ENCODE measurements at regions not wholly inside any gene's neighbourhood (a gene's known extent, or its start where the extent isn't known, plus 50 kb on each side); places are given as distances from the start of the nearest gene placed in this dataset.

- Histone ChIP-seq H3K9me3 (ENCODE audit: control insufficient read depth in 2 of 2, low read length in 2 of 2) (no peaks in the 10 kb centered on the region), H3K4me1 (ENCODE audit: control insufficient read depth, insufficient read depth, low read length) (no peaks in the 10 kb centered on the region), H3K36me3 (ENCODE audit: control insufficient read depth in 2 of 2, insufficient read depth in 2 of 2, low read length in 2 of 2) (no peaks in the 10 kb centered on the region), H3K9ac (ENCODE audit: low read length in 2 of 2) (no peak overlapping the region), H3K27ac (ENCODE audit: low read length) (no peak overlapping the region), H3K4me3 (ENCODE audit: low read length in 2 of 2) (no peak overlapping the region), H3K27me3 (ENCODE audit: control insufficient read depth in 1 of 2, insufficient read depth in 2 of 2, low read length in 2 of 2) (no peaks in the 10 kb centered on the region)
These were observed 634.0 kb downstream of the TBC1D4 start for GRCh38 chr13:74847966-74848365.

GRCh38 chr13:74845806-74846205 lies 636.2 kb downstream of the TBC1D4 start:
- H3K9ac ChIP-seq (ENCODE audit: low read length in 2 of 2), result no peak overlapping the region
- no peak overlapping the region for H3K27ac ChIP-seq (ENCODE audit: low read length)
- H3K4me1 ChIP-seq (ENCODE audit: control insufficient read depth, insufficient read depth, low read length), result no peaks in the 10 kb centered on the region
- H3K27me3 ChIP-seq (ENCODE audit: control insufficient read depth in 1 of 2, insufficient read depth in 2 of 2, low read length in 2 of 2), result no peaks in the 10 kb centered on the region
- H3K9me3 ChIP-seq (ENCODE audit: control insufficient read depth in 2 of 2, low read length in 2 of 2), result no peaks in the 10 kb centered on the region
- H3K36me3 ChIP-seq (ENCODE audit: control insufficient read depth in 2 of 2, insufficient read depth in 2 of 2, low read length in 2 of 2), result no peaks in the 10 kb centered on the region
- H3K4me3 ChIP-seq (ENCODE audit: low read length in 2 of 2), result no peak overlapping the region

- Histone ChIP-seq H3K9ac (ENCODE audit: low read length in 2 of 2) (no peak overlapping the region), H3K4me1 (ENCODE audit: control insufficient read depth, insufficient read depth, low read length) (no peaks in the 10 kb centered on the region), H3K27ac (ENCODE audit: low read length) (no peak overlapping the region), H3K9me3 (ENCODE audit: control insufficient read depth in 2 of 2, low read length in 2 of 2) (no peaks in the 10 kb centered on the region), H3K4me3 (ENCODE audit: low read length in 2 of 2) (no peak overlapping the region), H3K36me3 (ENCODE audit: control insufficient read depth in 2 of 2, insufficient read depth in 2 of 2, low read length in 2 of 2) (no peaks in the 10 kb centered on the region), H3K27me3 (ENCODE audit: control insufficient read depth in 1 of 2, insufficient read depth in 2 of 2, low read length in 2 of 2) (no peaks in the 10 kb centered on the region)
These were observed 640.3 kb downstream of the TBC1D4 start for GRCh38 chr13:74841651-74842050.

- Histone ChIP-seq H3K4me1 (ENCODE audit: control insufficient read depth, insufficient read depth, low read length) (no peaks in the 10 kb centered on the region), H3K36me3 (ENCODE audit: control insufficient read depth in 2 of 2, insufficient read depth in 2 of 2, low read length in 2 of 2) (no peaks in the 10 kb centered on the region), H3K4me3 (ENCODE audit: low read length in 2 of 2) (no peak overlapping the region), H3K27ac (ENCODE audit: low read length) (no peak overlapping the region), H3K27me3 (ENCODE audit: control insufficient read depth in 1 of 2, insufficient read depth in 2 of 2, low read length in 2 of 2) (no peaks in the 10 kb centered on the region), H3K9me3 (ENCODE audit: control insufficient read depth in 2 of 2, low read length in 2 of 2) (no peaks in the 10 kb centered on the region), H3K9ac (ENCODE audit: low read length in 2 of 2) (no peak overlapping the region)
These were observed 640.8 kb downstream of the TBC1D4 start for GRCh38 chr13:74841123-74841522.

- Histone ChIP-seq H3K27ac (ENCODE audit: low read length) (no peak overlapping the region), H3K4me1 (ENCODE audit: control insufficient read depth, insufficient read depth, low read length) (no peaks in the 10 kb centered on the region), H3K9ac (ENCODE audit: low read length in 2 of 2) (no peak overlapping the region), H3K27me3 (ENCODE audit: control insufficient read depth in 1 of 2, insufficient read depth in 2 of 2, low read length in 2 of 2) (no peaks in the 10 kb centered on the region), H3K4me3 (ENCODE audit: low read length in 2 of 2) (no peak overlapping the region), H3K36me3 (ENCODE audit: control insufficient read depth in 2 of 2, insufficient read depth in 2 of 2, low read length in 2 of 2) (no peaks in the 10 kb centered on the region), H3K9me3 (ENCODE audit: control insufficient read depth in 2 of 2, low read length in 2 of 2) (no peaks in the 10 kb centered on the region)
These were observed 642.3 kb downstream of the TBC1D4 start for GRCh38 chr13:74839656-74840055.

- H3K4me3 ChIP-seq (ENCODE audit: low read length in 2 of 2), result no peak overlapping the region
- H3K9me3 ChIP-seq (ENCODE audit: control insufficient read depth in 2 of 2, low read length in 2 of 2), result no peaks in the 10 kb centered on the region
- H3K4me1 ChIP-seq (ENCODE audit: control insufficient read depth, insufficient read depth, low read length), result no peaks in the 10 kb centered on the region
- no peaks in the 10 kb centered on the region for H3K36me3 ChIP-seq (ENCODE audit: control insufficient read depth in 2 of 2, insufficient read depth in 2 of 2, low read length in 2 of 2)
- no peaks in the 10 kb centered on the region for H3K27me3 ChIP-seq (ENCODE audit: control insufficient read depth in 1 of 2, insufficient read depth in 2 of 2, low read length in 2 of 2)
- H3K27ac ChIP-seq (ENCODE audit: low read length), result no peak overlapping the region
- no peak overlapping the region for H3K9ac ChIP-seq (ENCODE audit: low read length in 2 of 2)
These were observed 643.9 kb downstream of the TBC1D4 start for GRCh38 chr13:74838096-74838495.

GRCh38 chr13:74836628-74837027 lies 645.3 kb downstream of the TBC1D4 start:
- Histone ChIP-seq H3K27me3 (ENCODE audit: control insufficient read depth in 1 of 2, insufficient read depth in 2 of 2, low read length in 2 of 2) (no peaks in the 10 kb centered on the region), H3K36me3 (ENCODE audit: control insufficient read depth in 2 of 2, insufficient read depth in 2 of 2, low read length in 2 of 2) (no peaks in the 10 kb centered on the region), H3K9ac (ENCODE audit: low read length in 2 of 2) (no peak overlapping the region), H3K4me3 (ENCODE audit: low read length in 2 of 2) (no peak overlapping the region), H3K27ac (ENCODE audit: low read length) (no peak overlapping the region), H3K9me3 (ENCODE audit: control insufficient read depth in 2 of 2, low read length in 2 of 2) (no peaks in the 10 kb centered on the region), H3K4me1 (ENCODE audit: control insufficient read depth, insufficient read depth, low read length) (no peaks in the 10 kb centered on the region)

GRCh38 chr13:74835579-74835978 lies 646.4 kb downstream of the TBC1D4 start:
- Histone ChIP-seq H3K9ac (ENCODE audit: low read length in 2 of 2) (no peak overlapping the region), H3K4me1 (ENCODE audit: control insufficient read depth, insufficient read depth, low read length) (no peaks in the 10 kb centered on the region), H3K4me3 (ENCODE audit: low read length in 2 of 2) (no peak overlapping the region)

GRCh38 chr13:74825938-74826246 lies 656.1 kb downstream of the TBC1D4 start:
- Histone ChIP-seq H3K27ac (ENCODE audit: low read length) (no peak overlapping the region), H3K9ac (ENCODE audit: low read length in 2 of 2) (no peak overlapping the region), H3K9me3 (ENCODE audit: control insufficient read depth in 2 of 2, low read length in 2 of 2) (no peaks in the 10 kb centered on the region), H3K27me3 (ENCODE audit: control insufficient read depth in 1 of 2, insufficient read depth in 2 of 2, low read length in 2 of 2) (no peaks in the 10 kb centered on the region), H3K4me3 (ENCODE audit: low read length in 2 of 2) (no peak overlapping the region), H3K36me3 (ENCODE audit: control insufficient read depth in 2 of 2, insufficient read depth in 2 of 2, low read length in 2 of 2) (no peaks in the 10 kb centered on the region), H3K4me1 (ENCODE audit: control insufficient read depth, insufficient read depth, low read length) (no peaks in the 10 kb centered on the region)

More at GRCh38 chr13:74835579-74835978, 646.4 kb downstream of the TBC1D4 start:
- Histone ChIP-seq H3K36me3 (ENCODE audit: control insufficient read depth in 2 of 2, insufficient read depth in 2 of 2, low read length in 2 of 2) (no peaks in the 10 kb centered on the region), H3K9me3 (ENCODE audit: control insufficient read depth in 2 of 2, low read length in 2 of 2) (no peaks in the 10 kb centered on the region), H3K27ac (ENCODE audit: low read length) (no peak overlapping the region), H3K27me3 (ENCODE audit: control insufficient read depth in 1 of 2, insufficient read depth in 2 of 2, low read length in 2 of 2) (no peaks in the 10 kb centered on the region)

- no peaks in the 10 kb centered on the region for H3K4me1 ChIP-seq (ENCODE audit: control insufficient read depth, insufficient read depth, low read length)
- H3K27ac ChIP-seq (ENCODE audit: low read length), result no peak overlapping the region
These were observed 656.6 kb downstream of the TBC1D4 start for GRCh38 chr13:74825152-74825937.

GRCh38 chr13:74820809-74821208 lies 661.2 kb downstream of the TBC1D4 start:
- no peak overlapping the region for H3K4me3 ChIP-seq (ENCODE audit: low read length in 2 of 2)
- no peaks in the 10 kb centered on the region for H3K9me3 ChIP-seq (ENCODE audit: control insufficient read depth in 2 of 2, low read length in 2 of 2)
- H3K4me1 ChIP-seq (ENCODE audit: control insufficient read depth, insufficient read depth, low read length), result no peaks in the 10 kb centered on the region
- no peaks in the 10 kb centered on the region for H3K27me3 ChIP-seq (ENCODE audit: control insufficient read depth in 1 of 2, insufficient read depth in 2 of 2, low read length in 2 of 2)
- H3K27ac ChIP-seq (ENCODE audit: low read length), result no peak overlapping the region
- no peak overlapping the region for H3K9ac ChIP-seq (ENCODE audit: low read length in 2 of 2)
- no peaks in the 10 kb centered on the region for H3K36me3 ChIP-seq (ENCODE audit: control insufficient read depth in 2 of 2, insufficient read depth in 2 of 2, low read length in 2 of 2)

More at GRCh38 chr13:74825152-74825937, 656.6 kb downstream of the TBC1D4 start:
- Histone ChIP-seq H3K36me3 (ENCODE audit: control insufficient read depth in 2 of 2, insufficient read depth in 2 of 2, low read length in 2 of 2) (no peaks in the 10 kb centered on the region), H3K9me3 (ENCODE audit: control insufficient read depth in 2 of 2, low read length in 2 of 2) (no peaks in the 10 kb centered on the region), H3K27me3 (ENCODE audit: control insufficient read depth in 1 of 2, insufficient read depth in 2 of 2, low read length in 2 of 2) (no peaks in the 10 kb centered on the region), H3K4me3 (ENCODE audit: low read length in 2 of 2) (no peak overlapping the region), H3K9ac (ENCODE audit: low read length in 2 of 2) (no peak overlapping the region)

Measured in stomach smooth muscle (tissue), 2 donors.